ENCODE measurements at regions not wholly inside any gene's neighbourhood (a gene's known extent, or its start where the extent isn't known, plus 50 kb on each side); places are given as distances from the start of the nearest gene placed in this dataset.

GRCh38 chr11:112318661-112319060 is 58.0 kb upstream of the PLET1 start:
- H2AFZ ChIP-seq (ENCODE audit: low read depth, low read length), result no peak overlapping the region
- no peak overlapping the region for H3K4me2 ChIP-seq (ENCODE audit: insufficient read depth, low read length)
- CTCF ChIA-PET, result interaction anchor here (1.2 to 1.6 kb wide), 2 partner anchors 25 to 269 kb away, joined by 3 to 5 read pairs; no protein-coding TSS in a partner anchor
- H3K4me3 ChIP-seq (replicated peaks in 1 of 3; ENCODE audit: insufficient read depth in 1 of 3, low read depth in 1 of 3, low read length in 3 of 3), result no peak overlapping the region
- POLR2A ChIA-PET, result no interaction called here
- BruUV-seq (replicated peaks), result no TSS peak
- no peak for TF ChIP-seq JUN (IDR thresholded peaks at IDR 0.05; ENCODE audit: borderline replicate concordance, insufficient read depth, insufficient read length, low read depth)
- TF ChIP-seq POLR2A (IDR thresholded peaks at IDR 0.05; ENCODE audit: low read depth, low read length), result no peak
- no peak for TF ChIP-seq GATA2 (IDR thresholded peaks at IDR 0.05; ENCODE audit: insufficient read depth, insufficient read length, low read depth, low read length)
- no peak for TF ChIP-seq EZH2 (IDR thresholded peaks at IDR 0.05; ENCODE audit: borderline replicate concordance, low read depth, low read length, severe bottlenecking)
- TF ChIP-seq POLR2AphosphoS5 (IDR thresholded peaks at IDR 0.05; ENCODE audit: insufficient read depth, low read depth, low read length), result no peak
- no peak for TF ChIP-seq FOS (IDR thresholded peaks at IDR 0.05; ENCODE audit: borderline replicate concordance, insufficient read depth, low read length)
- TF ChIP-seq MYC (IDR thresholded peaks at IDR 0.05; ENCODE audit: low read depth, low read length), result no peak
- TF ChIP-seq CTCF (IDR thresholded peaks at IDR 0.05; ENCODE audit: extremely low read depth in 1 of 2, insufficient read depth in 1 of 2, low read depth in 1 of 2, low read length in 2 of 2), result no peak
- no peak for TF ChIP-seq MAX (IDR thresholded peaks at IDR 0.05; ENCODE audit: insufficient read depth, insufficient read length)
- dilution Hi-C loops (cut with MboI; ENCODE audit: extremely low pct_ligation_motif_present, low sequenced_read_pairs) (no loop called here), intact Hi-C loops (cut with micrococcal nuclease) (loop anchor here (1.0 kb wide), 1 partner anchor 28 kb away; no protein-coding TSS in a partner anchor)
- H4K20me1 ChIP-seq (replicated peaks; ENCODE audit: control insufficient read depth, extremely low read depth, insufficient read depth, low read length), result no peaks in the 10 kb centered on the region
- H3K9ac ChIP-seq (replicated peaks; ENCODE audit: extremely low read depth, insufficient read depth, low read length), result no peak overlapping the region
- H3K9me3 ChIP-seq (replicated peaks; ENCODE audit: control insufficient read depth, insufficient read depth, low read length), result no peaks in the 10 kb centered on the region
- peaks cover 26% of the 10 kb centered on the region for H3K4me1 ChIP-seq (ENCODE audit: control insufficient read depth, extremely low read depth, insufficient read depth, low read length)
- DNase-seq (ENCODE audit: low read depth, low spot score) (no peak), FAIRE-seq (no peak)
- H3K27me3 ChIP-seq (ENCODE audit: control insufficient read depth in 2 of 2, insufficient read depth in 2 of 2, low read length in 2 of 2), result no peaks in the 10 kb centered on the region
- H3K9me1 ChIP-seq (replicated peaks; ENCODE audit: control insufficient read depth, extremely low read depth, insufficient read depth, low read length), result no peaks in the 10 kb centered on the region
- H3K36me3 ChIP-seq (ENCODE audit: control insufficient read depth in 2 of 2, extremely low read depth in 1 of 2, insufficient read depth in 2 of 2, low read length in 2 of 2), result no peaks in the 10 kb centered on the region
- peak overlapping the region; percentile 73 for H3K27ac ChIP-seq (ENCODE audit: insufficient read depth, low read depth, low read length)
- no peaks in the 10 kb centered on the region for H3K79me2 ChIP-seq (ENCODE audit: control insufficient read depth, insufficient read depth, low read length)
